ENCODE measurements at regions not wholly inside any gene's neighbourhood (a gene's known extent, or its start where the extent isn't known, plus 50 kb on each side); places are given as distances from the start of the nearest gene placed in this dataset.

DNA sequence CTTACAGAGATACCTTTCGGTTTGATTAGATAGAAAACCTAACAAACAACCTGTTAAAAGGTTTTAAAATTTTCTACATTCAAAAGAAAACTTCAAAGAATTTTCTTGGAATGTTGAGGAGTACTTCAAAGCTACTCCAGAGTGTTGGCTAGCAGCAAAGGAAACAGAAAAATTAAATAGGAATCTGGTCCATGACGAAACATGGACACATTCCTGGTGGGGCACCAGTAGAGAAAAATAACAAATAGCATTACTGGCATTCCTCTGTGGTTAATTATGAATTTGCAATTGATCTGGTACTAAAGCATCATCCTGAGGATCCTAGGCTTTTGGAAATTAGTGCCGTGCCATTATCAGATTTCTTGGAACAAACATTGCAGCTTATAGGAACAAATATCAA lies 59.5 kb upstream of the DPPA4 start:
- no peak for TF ChIP-seq CTCF (IDR thresholded peaks at IDR 0.05)
- TF ChIP-seq POLR2A (IDR thresholded peaks at IDR 0.05) = no peak

Measured in right lobe of liver (tissue), 4 donors.